ENCODE measurements at regions not wholly inside any gene's neighbourhood (a gene's known extent, or its start where the extent isn't known, plus 50 kb on each side); places are given as distances from the start of the nearest gene placed in this dataset.

DNA sequence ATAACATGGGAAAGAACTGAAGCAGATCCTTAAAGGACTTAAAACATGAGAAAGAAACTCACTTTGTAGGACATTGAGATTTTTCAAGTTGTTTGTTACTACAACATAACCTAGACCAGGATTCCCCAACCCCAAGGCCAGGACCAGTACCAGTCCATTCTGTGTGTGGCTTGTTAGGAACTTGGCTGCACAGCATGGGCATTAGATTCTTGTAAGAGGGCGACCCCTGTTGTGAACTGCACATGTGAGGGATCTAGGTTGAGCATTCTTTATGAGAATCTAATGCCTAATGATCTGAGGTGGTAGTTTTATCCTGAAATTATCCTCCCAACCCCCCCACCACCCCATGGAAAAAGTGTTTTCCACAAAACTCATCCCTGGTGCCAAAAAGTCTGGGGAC is 566.1 kb downstream of the KCTD8 start:
- no peak for TF ChIP-seq POLR2AphosphoS5 (IDR thresholded peaks at IDR 0.05; ENCODE audit: low read depth)
- TF ChIP-seq, protein P1, sequence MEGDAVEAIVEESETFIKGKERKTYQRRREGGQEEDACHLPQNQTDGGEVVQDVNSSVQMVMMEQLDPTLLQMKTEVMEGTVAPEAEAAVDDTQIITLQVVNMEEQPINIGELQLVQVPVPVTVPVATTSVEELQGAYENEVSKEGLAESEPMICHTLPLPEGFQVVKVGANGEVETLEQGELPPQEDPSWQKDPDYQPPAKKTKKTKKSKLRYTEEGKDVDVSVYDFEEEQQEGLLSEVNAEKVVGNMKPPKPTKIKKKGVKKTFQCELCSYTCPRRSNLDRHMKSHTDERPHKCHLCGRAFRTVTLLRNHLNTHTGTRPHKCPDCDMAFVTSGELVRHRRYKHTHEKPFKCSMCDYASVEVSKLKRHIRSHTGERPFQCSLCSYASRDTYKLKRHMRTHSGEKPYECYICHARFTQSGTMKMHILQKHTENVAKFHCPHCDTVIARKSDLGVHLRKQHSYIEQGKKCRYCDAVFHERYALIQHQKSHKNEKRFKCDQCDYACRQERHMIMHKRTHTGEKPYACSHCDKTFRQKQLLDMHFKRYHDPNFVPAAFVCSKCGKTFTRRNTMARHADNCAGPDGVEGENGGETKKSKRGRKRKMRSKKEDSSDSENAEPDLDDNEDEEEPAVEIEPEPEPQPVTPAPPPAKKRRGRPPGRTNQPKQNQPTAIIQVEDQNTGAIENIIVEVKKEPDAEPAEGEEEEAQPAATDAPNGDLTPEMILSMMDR (conservative IDR thresholded peaks at IDR 0.05; ENCODE audit: low read depth in 2 of 2) = no peak
- no peak for TF ChIP-seq EZH2 (IDR thresholded peaks at IDR 0.05; ENCODE audit: low read depth, unreplicated experiment)
- TF ChIP-seq EZH2phosphoT487 (IDR thresholded peaks at IDR 0.05; ENCODE audit: unreplicated experiment) = no peak
- TF ChIP-seq, protein P2, sequence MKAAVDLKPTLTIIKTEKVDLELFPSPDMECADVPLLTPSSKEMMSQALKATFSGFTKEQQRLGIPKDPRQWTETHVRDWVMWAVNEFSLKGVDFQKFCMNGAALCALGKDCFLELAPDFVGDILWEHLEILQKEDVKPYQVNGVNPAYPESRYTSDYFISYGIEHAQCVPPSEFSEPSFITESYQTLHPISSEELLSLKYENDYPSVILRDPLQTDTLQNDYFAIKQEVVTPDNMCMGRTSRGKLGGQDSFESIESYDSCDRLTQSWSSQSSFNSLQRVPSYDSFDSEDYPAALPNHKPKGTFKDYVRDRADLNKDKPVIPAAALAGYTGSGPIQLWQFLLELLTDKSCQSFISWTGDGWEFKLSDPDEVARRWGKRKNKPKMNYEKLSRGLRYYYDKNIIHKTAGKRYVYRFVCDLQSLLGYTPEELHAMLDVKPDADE (IDR thresholded peaks at IDR 0.05) = no peak
- no peak for TF ChIP-seq JUNB (IDR thresholded peaks at IDR 0.05; ENCODE audit: unreplicated experiment)
- no peak for TF ChIP-seq CREB1 (CRISPR knock-in tag; IDR thresholded peaks at IDR 0.05; ENCODE audit: low read depth)
- TF ChIP-seq, protein P3, sequence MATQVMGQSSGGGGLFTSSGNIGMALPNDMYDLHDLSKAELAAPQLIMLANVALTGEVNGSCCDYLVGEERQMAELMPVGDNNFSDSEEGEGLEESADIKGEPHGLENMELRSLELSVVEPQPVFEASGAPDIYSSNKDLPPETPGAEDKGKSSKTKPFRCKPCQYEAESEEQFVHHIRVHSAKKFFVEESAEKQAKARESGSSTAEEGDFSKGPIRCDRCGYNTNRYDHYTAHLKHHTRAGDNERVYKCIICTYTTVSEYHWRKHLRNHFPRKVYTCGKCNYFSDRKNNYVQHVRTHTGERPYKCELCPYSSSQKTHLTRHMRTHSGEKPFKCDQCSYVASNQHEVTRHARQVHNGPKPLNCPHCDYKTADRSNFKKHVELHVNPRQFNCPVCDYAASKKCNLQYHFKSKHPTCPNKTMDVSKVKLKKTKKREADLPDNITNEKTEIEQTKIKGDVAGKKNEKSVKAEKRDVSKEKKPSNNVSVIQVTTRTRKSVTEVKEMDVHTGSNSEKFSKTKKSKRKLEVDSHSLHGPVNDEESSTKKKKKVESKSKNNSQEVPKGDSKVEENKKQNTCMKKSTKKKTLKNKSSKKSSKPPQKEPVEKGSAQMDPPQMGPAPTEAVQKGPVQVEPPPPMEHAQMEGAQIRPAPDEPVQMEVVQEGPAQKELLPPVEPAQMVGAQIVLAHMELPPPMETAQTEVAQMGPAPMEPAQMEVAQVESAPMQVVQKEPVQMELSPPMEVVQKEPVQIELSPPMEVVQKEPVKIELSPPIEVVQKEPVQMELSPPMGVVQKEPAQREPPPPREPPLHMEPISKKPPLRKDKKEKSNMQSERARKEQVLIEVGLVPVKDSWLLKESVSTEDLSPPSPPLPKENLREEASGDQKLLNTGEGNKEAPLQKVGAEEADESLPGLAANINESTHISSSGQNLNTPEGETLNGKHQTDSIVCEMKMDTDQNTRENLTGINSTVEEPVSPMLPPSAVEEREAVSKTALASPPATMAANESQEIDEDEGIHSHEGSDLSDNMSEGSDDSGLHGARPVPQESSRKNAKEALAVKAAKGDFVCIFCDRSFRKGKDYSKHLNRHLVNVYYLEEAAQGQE (IDR thresholded peaks at IDR 0.05; ENCODE audit: unreplicated experiment) = no peak
- TF ChIP-seq ZNF114 (CRISPR knock-in tag; IDR thresholded peaks at IDR 0.05) = no peak
- no peak for TF ChIP-seq STAT1 (IDR thresholded peaks at IDR 0.05; ENCODE audit: unreplicated experiment)
- TF ChIP-seq NANOG (IDR thresholded peaks at IDR 0.05; ENCODE audit: borderline replicate concordance) = no peak

Data from GM23338 (cell line).